WTC11 (cell line): ENCODE measurements at regions not wholly inside any gene's neighbourhood (a gene's known extent, or its start where the extent isn't known, plus 50 kb on each side); places are given as distances from the start of the nearest gene placed in this dataset.

Experiments used
- CBFB ChIP-seq: sonication (generic); formaldehyde crosslinking; IDR thresholded peaks from 2 replicates; pipeline ENCODE4 v1.8.1; 2022; ENCODE audit warnings: mild to moderate bottlenecking, low read depth, missing genetic modification reagents
- CTCF ChIP-seq: fragments of 200-600 bp; IDR thresholded peaks from 2 replicates; pipeline ENCODE4 v1.8.0; 2022; ENCODE audit warnings: antibody characterized with exemption
- ERG ChIP-seq: fragments of 250-450 bp; sonication (Bioruptor Pico); IDR thresholded peaks from 2 replicates; pipeline ENCODE4 v1.8.0; 2021; ENCODE audit warnings: mild to moderate bottlenecking
- FOXJ3 ChIP-seq: sonication (generic); formaldehyde crosslinking; IDR thresholded peaks from 2 replicates; pipeline ENCODE4 v1.9.0; 2021; ENCODE audit warnings: missing genetic modification reagents, mild to moderate bottlenecking, borderline replicate concordance
- FOXP1 ChIP-seq: sonication (generic); formaldehyde crosslinking; IDR thresholded peaks from 2 replicates; pipeline ENCODE4 v1.8.0; 2022; ENCODE audit warnings: missing genetic modification reagents, mild to moderate bottlenecking, moderate library complexity, borderline replicate concordance
- IRF1 ChIP-seq: sonication (generic); formaldehyde crosslinking; IDR thresholded peaks from 2 replicates; pipeline ENCODE4 v1.8.0; 2023; ENCODE audit warnings: missing genetic modification reagents
- IRF2 ChIP-seq: sonication (generic); formaldehyde crosslinking; IDR thresholded peaks from 2 replicates; pipeline ENCODE4 v1.8.0; 2022; ENCODE audit warnings: low read depth, missing genetic modification reagents, borderline replicate concordance
- JUN ChIP-seq: sonication (generic); formaldehyde crosslinking; IDR thresholded peaks from 2 replicates; pipeline ENCODE4 v1.8.0; 2023; ENCODE audit warnings: mild to moderate bottlenecking, missing genetic modification reagents
- KAT7 ChIP-seq: sonication (generic); formaldehyde crosslinking; IDR thresholded peaks from 2 replicates; pipeline ENCODE4 v1.8.1; 2023; ENCODE audit warnings: missing genetic modification reagents, mild to moderate bottlenecking, borderline replicate concordance
- MAX ChIP-seq: sonication (generic); formaldehyde crosslinking; IDR thresholded peaks from 2 replicates; pipeline ENCODE4 v1.8.0; 2022; ENCODE audit warnings: mild to moderate bottlenecking, missing genetic modification reagents
- SP1 ChIP-seq: sonication (generic); formaldehyde crosslinking; conservative IDR thresholded peaks from 2 replicates; pipeline ENCODE4 v1.8.1; 2022; ENCODE audit warnings: missing genetic modification reagents
- ZNF138 ChIP-seq: sonication (generic); formaldehyde crosslinking; conservative IDR thresholded peaks from 2 replicates; pipeline ENCODE4 v1.8.1; 2022; ENCODE audit warnings: mild to moderate bottlenecking, moderate library complexity, missing genetic modification reagents
- TF ChIP-seq, protein P1 (sequence below): sonication (generic); formaldehyde crosslinking; IDR thresholded peaks from 2 replicates; pipeline ENCODE4 v1.8.1; 2023; ENCODE audit warnings: mild to moderate bottlenecking, moderate library complexity, missing genetic modification reagents

DNA sequence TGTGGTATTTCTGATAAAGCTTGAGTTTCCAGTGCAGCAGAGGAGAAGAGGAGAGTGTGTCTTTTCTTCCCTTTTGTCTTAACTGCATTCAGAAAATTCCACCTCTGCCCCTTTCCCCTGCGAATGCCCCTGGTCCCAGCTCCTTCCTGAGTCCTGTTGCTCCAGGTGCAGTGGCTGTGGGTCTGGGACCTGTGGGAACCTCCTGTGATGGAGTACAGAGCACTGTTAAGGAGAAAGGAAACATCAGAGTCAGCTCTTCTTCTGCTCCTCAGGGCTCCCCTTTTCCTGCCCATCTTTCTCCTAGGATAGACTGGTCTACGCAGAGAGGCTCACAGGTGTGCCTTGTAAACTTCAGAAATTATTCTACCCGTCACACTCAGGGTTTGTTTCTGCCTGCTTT is 165.8 kb upstream of the ROPN1 start:
- no peak for TF ChIP-seq CTCF
- TF ChIP-seq MAX (CRISPR knock-in tag), result no peak
- TF ChIP-seq SP1 (CRISPR knock-in tag), result no peak
- no peak for TF ChIP-seq ZNF138 (CRISPR knock-in tag)
- TF ChIP-seq IRF1 (CRISPR knock-in tag), result no peak
- TF ChIP-seq IRF2 (CRISPR knock-in tag), result no peak
- no peak for TF ChIP-seq ERG (CRISPR knock-in tag)
- no peak for TF ChIP-seq JUN (CRISPR knock-in tag)
- TF ChIP-seq FOXP1 (CRISPR knock-in tag), result no peak
- no peak for TF ChIP-seq CBFB (CRISPR knock-in tag)
- TF ChIP-seq FOXJ3 (CRISPR knock-in tag), result no peak
- no peak for TF ChIP-seq KAT7
- TF ChIP-seq, protein P1, sequence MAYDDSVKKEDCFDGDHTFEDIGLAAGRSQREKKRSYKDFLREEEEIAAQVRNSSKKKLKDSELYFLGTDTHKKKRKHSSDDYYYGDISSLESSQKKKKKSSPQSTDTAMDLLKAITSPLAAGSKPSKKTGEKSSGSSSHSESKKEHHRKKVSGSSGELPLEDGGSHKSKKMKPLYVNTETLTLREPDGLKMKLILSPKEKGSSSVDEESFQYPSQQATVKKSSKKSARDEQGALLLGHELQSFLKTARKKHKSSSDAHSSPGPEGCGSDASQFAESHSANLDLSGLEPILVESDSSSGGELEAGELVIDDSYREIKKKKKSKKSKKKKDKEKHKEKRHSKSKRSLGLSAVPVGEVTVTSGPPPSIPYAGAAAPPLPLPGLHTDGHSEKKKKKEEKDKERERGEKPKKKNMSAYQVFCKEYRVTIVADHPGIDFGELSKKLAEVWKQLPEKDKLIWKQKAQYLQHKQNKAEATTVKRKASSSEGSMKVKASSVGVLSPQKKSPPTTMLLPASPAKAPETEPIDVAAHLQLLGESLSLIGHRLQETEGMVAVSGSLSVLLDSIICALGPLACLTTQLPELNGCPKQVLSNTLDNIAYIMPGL, result no peak
